ENCODE measurements at regions not wholly inside any gene's neighbourhood (a gene's known extent, or its start where the extent isn't known, plus 50 kb on each side); places are given as distances from the start of the nearest gene placed in this dataset.

DNA sequence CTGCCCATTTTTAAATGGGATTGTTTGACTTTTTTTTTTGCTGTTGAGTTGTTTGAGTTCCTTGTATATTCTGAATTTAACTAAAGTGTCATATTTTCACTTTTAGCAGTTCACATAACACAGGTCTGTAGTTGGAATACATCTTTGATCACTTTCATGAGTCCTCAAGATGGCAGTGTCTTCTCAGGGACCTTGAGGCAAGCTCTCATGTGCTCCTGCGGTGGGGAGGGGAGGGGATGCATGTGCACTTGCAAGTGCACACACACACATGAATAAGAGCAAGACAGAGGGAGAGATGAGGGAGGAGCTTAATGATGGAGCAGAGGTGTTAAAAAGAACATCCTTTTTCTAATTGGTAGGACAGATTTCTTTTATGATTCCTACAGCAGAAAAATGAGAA is 291.4 kb upstream of the OR4E1 start:
- no peaks in the 10 kb centered on the region for H3K36me3 ChIP-seq
- H3K9me3 ChIP-seq: no peaks in the 10 kb centered on the region
- H3K4me3 ChIP-seq: no peak overlapping the region
- TF ChIP-seq CTCF (IDR thresholded peaks at IDR 0.05): no peak
- no peak for TF ChIP-seq POLR2AphosphoS5 (IDR thresholded peaks at IDR 0.05; ENCODE audit: insufficient read depth in 1 of 2, low read depth in 1 of 2)
- no peak for TF ChIP-seq POLR2A (IDR thresholded peaks at IDR 0.05)
- H3K27me3 ChIP-seq: no peaks in the 10 kb centered on the region
- H3K4me1 ChIP-seq: no peaks in the 10 kb centered on the region
- no peak overlapping the region for H3K27ac ChIP-seq
- intact Hi-C loops (cut with DNase I): no loop called here
- no peak for DNase-seq (ENCODE audit: extremely low spot score in 2 of 2)

DNA sequence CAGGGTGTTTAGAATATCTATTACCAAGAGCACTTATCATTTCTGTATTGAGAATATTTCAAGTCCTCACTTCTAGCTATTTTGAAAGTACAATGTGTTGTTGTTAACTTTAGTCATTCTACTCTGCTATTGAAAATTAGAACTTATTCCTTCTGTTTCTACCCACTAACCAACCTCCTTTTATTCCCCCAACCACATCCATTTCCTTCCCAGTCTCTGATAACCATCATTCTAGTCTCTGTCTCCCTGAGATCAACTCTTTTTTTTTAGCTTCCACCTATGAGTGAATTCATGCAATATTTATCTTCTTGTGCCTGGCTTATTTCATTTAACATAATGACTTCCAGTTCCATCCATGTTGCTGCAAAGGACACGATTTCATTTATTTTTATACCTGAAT is 290.6 kb upstream of the OR4E1 start:
- no peak for DNase-seq (ENCODE audit: extremely low spot score in 2 of 2)
- Histone ChIP-seq H3K4me3 (no peak overlapping the region), H3K9me3 (no peaks in the 10 kb centered on the region), H3K36me3 (no peaks in the 10 kb centered on the region), H3K27ac (no peak overlapping the region), H3K4me1 (no peaks in the 10 kb centered on the region), H3K27me3 (no peaks in the 10 kb centered on the region)
- intact Hi-C loops (cut with DNase I): no loop called here
- TF ChIP-seq POLR2AphosphoS5 (IDR thresholded peaks at IDR 0.05; ENCODE audit: insufficient read depth in 1 of 2, low read depth in 1 of 2) (no peak), POLR2A (IDR thresholded peaks at IDR 0.05) (no peak), CTCF (IDR thresholded peaks at IDR 0.05) (no peak)

DNA sequence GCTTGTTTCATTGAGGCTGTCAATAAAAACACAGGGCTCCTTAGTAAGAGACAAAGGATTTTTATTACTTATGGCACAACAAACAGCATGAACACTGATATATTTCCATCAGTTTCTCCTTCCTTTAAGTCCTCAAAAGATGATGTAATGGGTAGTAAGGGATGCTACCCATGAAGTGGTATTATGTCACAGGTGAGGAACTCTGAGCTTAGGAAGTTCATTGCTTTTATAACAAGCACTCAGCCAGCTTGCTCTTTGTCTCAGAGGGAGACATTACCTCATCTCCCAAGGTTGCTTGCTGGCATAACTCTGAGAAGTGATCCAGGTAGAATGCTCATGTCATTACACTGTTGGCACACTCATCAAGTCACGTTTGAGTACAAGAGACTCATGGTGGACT is 287.0 kb upstream of the OR4E1 start:
- Histone ChIP-seq H3K27me3 (no peaks in the 10 kb centered on the region), H3K9me3 (no peaks in the 10 kb centered on the region), H3K36me3 (no peaks in the 10 kb centered on the region), H3K4me3 (no peak overlapping the region), H3K27ac (no peak overlapping the region), H3K4me1 (no peaks in the 10 kb centered on the region)
- TF ChIP-seq POLR2AphosphoS5 (IDR thresholded peaks at IDR 0.05; ENCODE audit: insufficient read depth in 1 of 2, low read depth in 1 of 2) (no peak), CTCF (IDR thresholded peaks at IDR 0.05) (no peak), POLR2A (IDR thresholded peaks at IDR 0.05) (no peak)
- no peak for DNase-seq (ENCODE audit: extremely low spot score in 2 of 2)
- intact Hi-C loops (cut with DNase I): no loop called here

GRCh38 chr14:21941885-21942284 is 268.3 kb upstream of the OR4E1 start:
- Histone ChIP-seq H3K4me3 (no peak overlapping the region), H3K36me3 (no peaks in the 10 kb centered on the region), H3K9me3 (no peaks in the 10 kb centered on the region), H3K27me3 (no peaks in the 10 kb centered on the region), H3K4me1 (no peaks in the 10 kb centered on the region), H3K27ac (no peak overlapping the region)
- TF ChIP-seq POLR2AphosphoS5 (IDR thresholded peaks at IDR 0.05; ENCODE audit: insufficient read depth in 1 of 2, low read depth in 1 of 2) (no peak), POLR2A (IDR thresholded peaks at IDR 0.05) (no peak), CTCF (IDR thresholded peaks at IDR 0.05) (no peak)
- intact Hi-C loops (cut with DNase I): no loop called here
- DNase-seq (ENCODE audit: extremely low spot score in 2 of 2): no peak

- DNase-seq (ENCODE audit: extremely low spot score in 2 of 2): no peak
- no peak overlapping the region for H3K4me3 ChIP-seq
- no peaks in the 10 kb centered on the region for H3K27me3 ChIP-seq
- H3K4me1 ChIP-seq: no peaks in the 10 kb centered on the region
- TF ChIP-seq POLR2AphosphoS5 (IDR thresholded peaks at IDR 0.05; ENCODE audit: insufficient read depth in 1 of 2, low read depth in 1 of 2): no peak
- TF ChIP-seq POLR2A (IDR thresholded peaks at IDR 0.05): no peak
- TF ChIP-seq CTCF (IDR thresholded peaks at IDR 0.05): no peak
- no peaks in the 10 kb centered on the region for H3K9me3 ChIP-seq
- no peaks in the 10 kb centered on the region for H3K36me3 ChIP-seq
- H3K27ac ChIP-seq: no peak overlapping the region
- intact Hi-C loops (cut with DNase I): no loop called here
Observed at GRCh38 chr14:21940887-21941856, 267.6 kb upstream of the OR4E1 start.

Data from vagina (tissue), 2 donors.